GM23338 (cell line): ENCODE measurements at regions not wholly inside any gene's neighbourhood (a gene's known extent, or its start where the extent isn't known, plus 50 kb on each side); places are given as distances from the start of the nearest gene placed in this dataset.

Experiments used
- ATAC-seq: fragments of 200-7000 bp; cut with Tn5 transposase; 3 replicates; pipeline ENCODE4 v1.9.1; 2020
- DNase-seq: peaks from one replicate; pipeline ENCODE4 v3.0.0-alpha.2; 2015; ENCODE audit warnings: low spot score
- H2AFZ ChIP-seq: fragments of 200-600 bp; sonication (generic); 2 replicates; pipeline ENCODE4 v1.8.0; 2016; ENCODE audit warnings: antibody characterized with exemption, mild to moderate bottlenecking, moderate library complexity
- H3F3A ChIP-seq: fragments of 200-600 bp; sonication (generic); replicated peaks from 2 replicates; pipeline ENCODE4 v1.8.0; 2017; ENCODE audit warnings: antibody characterized with exemption, mixed run types, low read depth
- H3K27ac ChIP-seq: fragments of 200-600 bp; sonication (generic); 2 replicates; pipeline ENCODE4 v1.6.1; 2016; ENCODE audit warnings: low read depth
- H3K27me3 ChIP-seq: fragments of 200-600 bp; sonication (generic); 2 replicates; pipeline ENCODE4 v1.8.0; 2016; ENCODE audit warnings: mild to moderate bottlenecking, mixed run types, moderate library complexity; ENCODE audit not compliant: insufficient read depth
- H3K36me3 ChIP-seq: fragments of 200-600 bp; sonication (generic); 2 replicates; pipeline ENCODE4 v1.8.0; 2016; ENCODE audit warnings: mild to moderate bottlenecking; ENCODE audit not compliant: insufficient read depth
- H3K4me1 ChIP-seq: fragments of 200-600 bp; sonication (generic); 2 replicates; pipeline ENCODE4 v1.8.0; 2016; ENCODE audit warnings: mild to moderate bottlenecking, moderate library complexity; ENCODE audit not compliant: insufficient read depth
- H3K4me2 ChIP-seq: fragments of 200-600 bp; sonication (generic); 2 replicates; pipeline ENCODE4 v1.7.1; 2017; ENCODE audit warnings: mixed run types
- H3K4me3 ChIP-seq: fragments of 200-600 bp; sonication (generic); 2 replicates; pipeline ENCODE4 v1.6.1; 2016; ENCODE audit warnings: mixed run types
- H3K79me2 ChIP-seq: fragments of 200-600 bp; sonication (generic); replicated peaks from 2 replicates; pipeline ENCODE4 v1.8.0; 2017; ENCODE audit warnings: mild to moderate bottlenecking; ENCODE audit not compliant: insufficient read depth
- H3K9me2 ChIP-seq: fragments of 200-600 bp; sonication (generic); 2 replicates; pipeline ENCODE4 v1.8.0; 2017; ENCODE audit not compliant: insufficient read depth
- H4K20me1 ChIP-seq: fragments of 200-600 bp; sonication (generic); replicated peaks from 2 replicates; pipeline ENCODE4 v1.8.0; 2017; ENCODE audit warnings: mild to moderate bottlenecking; ENCODE audit not compliant: insufficient read depth
- H3K27ac Mint-ChIP-seq: 2 replicates; pipeline ENCODE4 v1.8.0; 2020; ENCODE audit warnings: inconsistent platforms, mild to moderate bottlenecking, moderate library complexity, mixed read lengths
- H3K27me3 Mint-ChIP-seq: 3 replicates; pipeline ENCODE4 v1.8.0; 2022; ENCODE audit warnings: low read depth, mild to moderate bottlenecking, moderate library complexity, mixed read lengths, inconsistent platforms; ENCODE audit not compliant: insufficient read depth, poor library complexity
- H3K36me3 Mint-ChIP-seq: 3 replicates; pipeline ENCODE4 v1.8.0; 2021; ENCODE audit warnings: low read depth, mild to moderate bottlenecking, inconsistent platforms, moderate library complexity, mixed read lengths
- H3K4me1 Mint-ChIP-seq: 3 replicates; pipeline ENCODE4 v1.8.0; 2020; ENCODE audit warnings: mild to moderate bottlenecking, inconsistent platforms, mixed read lengths
- H3K4me3 Mint-ChIP-seq: 3 replicates; pipeline ENCODE4 v1.8.0; 2021; ENCODE audit warnings: moderate library complexity, mild to moderate bottlenecking, inconsistent platforms, mixed read lengths
- H3K9me3 Mint-ChIP-seq: 3 replicates; pipeline ENCODE4 v1.8.0; 2020; ENCODE audit warnings: moderate library complexity, mild to moderate bottlenecking, inconsistent platforms, mixed read lengths
- CREB1 ChIP-seq: fragments of 250-450 bp; sonication (Bioruptor Pico); IDR thresholded peaks from 2 replicates; pipeline ENCODE4 v1.5.0; 2020; ENCODE audit warnings: low read depth, mild to moderate bottlenecking, moderate library complexity
- CTCF ChIP-seq, 2 experiments: fragments of 200-600 bp in 1 of 2; sonication (generic) in 1 of 2; conservative IDR thresholded peaks; 2 replicates each; pipeline versions ENCODE4 v1.5.1 to v1.6.1; 2016 to 2017; ENCODE audit warnings: antibody characterized with exemption in 2 of 2, low read depth in 2 of 2, mild to moderate bottlenecking in 2 of 2, moderate library complexity in 1 of 2
- ETS1 ChIP-seq: IDR thresholded peaks from 2 replicates; pipeline ENCODE4 v1.6.1; 2016; ENCODE audit warnings: antibody characterized with exemption
- EZH2 ChIP-seq: fragments of 200-600 bp; sonication (generic); IDR thresholded peaks from one replicate; pipeline ENCODE4 v1.8.0; 2017; ENCODE audit warnings: antibody characterized with exemption, mild to moderate bottlenecking, low read depth; ENCODE audit not compliant: unreplicated experiment
- EZH2phosphoT487 ChIP-seq: fragments of 200-600 bp; sonication (generic); IDR thresholded peaks from one replicate; pipeline ENCODE4 v1.8.1; 2018; ENCODE audit warnings: antibody characterized with exemption; ENCODE audit not compliant: unreplicated experiment
- JUNB ChIP-seq: IDR thresholded peaks from one replicate; pipeline ENCODE4 v1.6.1; 2016; ENCODE audit warnings: antibody characterized with exemption; ENCODE audit not compliant: unreplicated experiment
- NANOG ChIP-seq: IDR thresholded peaks from 2 replicates; pipeline ENCODE4 v1.6.1; 2016; ENCODE audit warnings: antibody characterized with exemption, borderline replicate concordance
- POLR2AphosphoS5 ChIP-seq: IDR thresholded peaks from 2 replicates; pipeline ENCODE4 v1.6.1; 2016; ENCODE audit warnings: antibody characterized with exemption, low read depth
- REST ChIP-seq: IDR thresholded peaks from one replicate; pipeline ENCODE4 v1.6.1; 2018; ENCODE audit warnings: antibody characterized with exemption; ENCODE audit not compliant: unreplicated experiment
- STAT1 ChIP-seq: IDR thresholded peaks from one replicate; pipeline ENCODE4 v1.6.1; 2016; ENCODE audit warnings: antibody characterized with exemption; ENCODE audit not compliant: unreplicated experiment
- ZNF114 ChIP-seq: fragments of 250-450 bp; sonication (Bioruptor Pico); IDR thresholded peaks from 2 replicates; pipeline ENCODE4 v1.5.0; 2020; ENCODE audit warnings: mild to moderate bottlenecking, moderate library complexity
- ZNF331 ChIP-seq: fragments of 250-450 bp; sonication (Bioruptor Pico); IDR thresholded peaks from 2 replicates; pipeline ENCODE4 v1.5.0; 2020; ENCODE audit warnings: low read depth, mild to moderate bottlenecking, moderate library complexity
- ZNF462 ChIP-seq: fragments of 250-450 bp; sonication (Bioruptor Pico); IDR thresholded peaks from 2 replicates; pipeline ENCODE4 v1.5.0; 2020; ENCODE audit warnings: mild to moderate bottlenecking, moderate library complexity

DNA sequence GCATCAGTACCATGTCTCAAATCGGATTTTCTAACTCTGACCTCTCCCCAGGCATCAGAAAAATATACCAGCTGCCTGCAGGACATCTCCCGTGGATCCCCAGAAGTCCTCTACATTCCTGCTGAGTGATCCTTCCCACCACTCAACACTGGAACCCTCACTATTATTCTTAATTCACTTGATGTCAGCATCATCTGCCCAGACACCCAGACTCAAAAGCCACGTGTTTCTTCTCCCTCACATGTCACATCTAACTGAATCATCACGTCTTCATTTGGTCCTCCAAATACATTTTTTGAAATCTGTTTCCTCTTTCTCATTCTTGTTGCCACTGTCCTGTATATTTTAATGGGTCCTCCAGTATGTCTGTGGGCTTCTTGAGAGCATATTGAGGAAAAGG, 218.6 kb downstream of the HRH4 start:
- no peaks in the 10 kb centered on the region for H3K79me2 ChIP-seq
- TF ChIP-seq CTCF (conservative IDR thresholded peaks at IDR 0.05; ENCODE audit: low read depth in 2 of 2) = no peak
- TF ChIP-seq REST = no peak
- no peak for TF ChIP-seq POLR2AphosphoS5
- TF ChIP-seq NANOG = no peak
- no peak for TF ChIP-seq ZNF114 (CRISPR knock-in tag)
- TF ChIP-seq EZH2phosphoT487 = no peak
- no peak for TF ChIP-seq JUNB
- no peak for TF ChIP-seq STAT1
- TF ChIP-seq ZNF462 = no peak
- TF ChIP-seq ETS1 = no peak
- TF ChIP-seq ZNF331 (CRISPR knock-in tag) = no peak
- no peak for TF ChIP-seq CREB1
- TF ChIP-seq EZH2 = no peak
- H3K4me3 ChIP-seq = no peak overlapping the region
- no peak for ATAC-seq
- H3K9me3 Mint-ChIP-seq = no peaks in the 10 kb centered on the region
- H3K27me3 ChIP-seq = no peaks in the 10 kb centered on the region
- H3F3A ChIP-seq = no peaks in the 10 kb centered on the region
- H3K4me2 ChIP-seq = no peak overlapping the region
- H3K27me3 Mint-ChIP-seq = peaks cover 2% of the 10 kb centered on the region
- no peak overlapping the region for H3K4me3 Mint-ChIP-seq
- peaks cover 5% of the 10 kb centered on the region for H3K9me2 ChIP-seq
- no peak for DNase-seq
- H3K27ac Mint-ChIP-seq = no peak overlapping the region
- H2AFZ ChIP-seq = no peak overlapping the region
- no peaks in the 10 kb centered on the region for H3K36me3 ChIP-seq
- H3K4me1 Mint-ChIP-seq = no peaks in the 10 kb centered on the region
- H3K27ac ChIP-seq = no peak overlapping the region
- H4K20me1 ChIP-seq = no peaks in the 10 kb centered on the region
- no peaks in the 10 kb centered on the region for H3K36me3 Mint-ChIP-seq
- no peaks in the 10 kb centered on the region for H3K4me1 ChIP-seq
